NCI-H69 (cell line): ENCODE measurements at regions not wholly inside any gene's neighbourhood (a gene's known extent, or its start where the extent isn't known, plus 50 kb on each side); places are given as distances from the start of the nearest gene placed in this dataset.
A peak's percentile ranks its signal among the peaks of the same experiment; 100 is the strongest.

Experiments used
- DNase-seq: peaks from one replicate; lab custom pipeline; 2025; lab: John Stamatoyannopoulos, UW

GRCh38 chr3:189500798-189501495 lies 130.2 kb upstream of the TP63 start:
- DNase-seq: no peak

- DNase-seq: no peak
These were observed 128.9 kb upstream of the TP63 start for GRCh38 chr3:189502256-189502655.

GRCh38 chr3:189502676-189503257 lies 128.4 kb upstream of the TP63 start:
- DNase-seq: no peak

- DNase-seq: no peak
These were observed 123.3 kb upstream of the TP63 start for GRCh38 chr3:189507856-189508255.

- peak; percentile 74 for DNase-seq
These were observed 122.2 kb upstream of the TP63 start for GRCh38 chr3:189508784-189509501.

- DNase-seq: no peak
These were observed 119.2 kb upstream of the TP63 start for GRCh38 chr3:189512039-189512438.

GRCh38 chr3:189512821-189513220 lies 118.4 kb upstream of the TP63 start:
- peak; percentile 55 for DNase-seq

GRCh38 chr3:189513281-189514117 lies 117.7 kb upstream of the TP63 start:
- DNase-seq: peak; percentile 73

- no peak for DNase-seq
These were observed 115.2 kb upstream of the TP63 start for GRCh38 chr3:189516039-189516438.

GRCh38 chr3:189517981-189518380 lies 113.2 kb upstream of the TP63 start:
- no peak for DNase-seq

GRCh38 chr3:189519458-189519857 lies 111.7 kb upstream of the TP63 start:
- DNase-seq: no peak

- DNase-seq: no peak
These were observed 101.7 kb upstream of the TP63 start for GRCh38 chr3:189529468-189529867.

- DNase-seq: no peak
These were observed 101.2 kb upstream of the TP63 start for GRCh38 chr3:189529889-189530471.

GRCh38 chr3:189530822-189531221 lies 100.4 kb upstream of the TP63 start:
- DNase-seq: no peak

GRCh38 chr3:189531271-189531670 lies 99.9 kb upstream of the TP63 start:
- DNase-seq: no peak

- DNase-seq: no peak
These were observed 96.7 kb upstream of the TP63 start for GRCh38 chr3:189534531-189534930.

- no peak for DNase-seq
These were observed 94.1 kb upstream of the TP63 start for GRCh38 chr3:189537135-189537534.

- DNase-seq: no peak
These were observed 83.7 kb upstream of the TP63 start for GRCh38 chr3:189547448-189547847.

GRCh38 chr3:189548053-189548452 lies 83.1 kb upstream of the TP63 start:
- DNase-seq: no peak

GRCh38 chr3:189551007-189551406 lies 80.2 kb upstream of the TP63 start:
- no peak for DNase-seq

GRCh38 chr3:189554868-189555557 lies 76.2 kb upstream of the TP63 start:
- no peak for DNase-seq

GRCh38 chr3:189555558-189555881 lies 75.7 kb upstream of the TP63 start:
- DNase-seq: no peak
